GM21737 (cell line): ENCODE measurements at regions not wholly inside any gene's neighbourhood (a gene's known extent, or its start where the extent isn't known, plus 50 kb on each side); places are given as distances from the start of the nearest gene placed in this dataset.
A peak's percentile ranks its signal among the peaks of the same experiment; 100 is the strongest.
"Not testable (repeated sequence)": the region's sequence is repeated elsewhere in the genome, so short reads cannot be mapped to it uniquely, and the experiment has no call there.

Source experiments
- ATAC-seq: cut with Tn5 transposase; IDR thresholded peaks from one replicate; pipeline ENCODE4 v1.9.1; 2021; ENCODE audit warnings: mild to moderate bottlenecking, moderate library complexity; ENCODE audit not compliant: unreplicated experiment

DNA sequence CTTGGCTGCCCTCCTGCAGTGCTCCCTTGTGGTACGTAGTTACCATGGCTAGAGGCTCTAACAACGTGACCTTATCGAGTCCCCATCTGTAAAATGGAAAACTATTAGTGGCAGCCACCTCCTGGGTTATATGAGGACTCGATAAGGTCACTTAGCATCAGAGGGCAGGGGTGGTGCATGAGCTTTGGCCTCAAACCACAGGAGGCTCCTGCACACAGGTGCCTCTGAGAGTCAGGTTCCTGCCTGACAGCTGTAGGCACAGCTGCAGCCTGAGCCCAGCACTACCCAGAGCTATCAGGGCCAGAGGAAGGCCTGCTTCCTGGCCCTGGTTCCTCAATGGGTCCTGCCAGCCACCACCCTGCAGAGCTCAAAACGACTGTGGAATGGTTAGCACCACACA is 57.2 kb upstream of the SEC14L1 start:
- ATAC-seq = no peak

DNA sequence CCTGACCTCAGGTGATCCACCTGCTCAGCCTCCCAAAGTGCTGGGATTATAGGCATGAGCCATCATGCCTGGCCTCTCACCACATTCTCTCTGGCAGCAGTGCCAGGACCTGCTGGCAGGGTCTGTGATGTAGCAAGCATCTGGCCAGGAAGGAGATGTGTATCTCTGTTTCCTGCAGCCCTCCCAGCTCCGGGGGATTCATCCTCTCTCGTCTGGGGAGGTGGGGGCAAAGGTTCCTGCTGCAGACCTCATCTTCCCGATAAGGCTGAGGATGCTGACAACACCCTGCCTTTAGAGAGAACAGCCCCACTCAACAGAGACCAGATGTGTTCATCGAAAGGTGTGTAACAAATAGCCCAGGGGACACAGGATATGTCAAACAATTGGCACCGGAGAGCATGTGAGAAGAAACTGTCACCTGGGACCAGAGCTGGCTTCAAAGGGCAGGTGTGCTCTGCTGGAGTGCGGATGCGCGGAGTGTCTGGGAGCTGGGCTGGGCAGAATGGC is 54.8 kb upstream of the SEC14L1 start:
- ATAC-seq = no peak

GRCh38 chr17:77086433-77087010 is 54.2 kb upstream of the SEC14L1 start:
- no peak for ATAC-seq

GRCh38 chr17:77087650-77088454 is 52.9 kb upstream of the SEC14L1 start:
- peak; percentile 3 for ATAC-seq

DNA sequence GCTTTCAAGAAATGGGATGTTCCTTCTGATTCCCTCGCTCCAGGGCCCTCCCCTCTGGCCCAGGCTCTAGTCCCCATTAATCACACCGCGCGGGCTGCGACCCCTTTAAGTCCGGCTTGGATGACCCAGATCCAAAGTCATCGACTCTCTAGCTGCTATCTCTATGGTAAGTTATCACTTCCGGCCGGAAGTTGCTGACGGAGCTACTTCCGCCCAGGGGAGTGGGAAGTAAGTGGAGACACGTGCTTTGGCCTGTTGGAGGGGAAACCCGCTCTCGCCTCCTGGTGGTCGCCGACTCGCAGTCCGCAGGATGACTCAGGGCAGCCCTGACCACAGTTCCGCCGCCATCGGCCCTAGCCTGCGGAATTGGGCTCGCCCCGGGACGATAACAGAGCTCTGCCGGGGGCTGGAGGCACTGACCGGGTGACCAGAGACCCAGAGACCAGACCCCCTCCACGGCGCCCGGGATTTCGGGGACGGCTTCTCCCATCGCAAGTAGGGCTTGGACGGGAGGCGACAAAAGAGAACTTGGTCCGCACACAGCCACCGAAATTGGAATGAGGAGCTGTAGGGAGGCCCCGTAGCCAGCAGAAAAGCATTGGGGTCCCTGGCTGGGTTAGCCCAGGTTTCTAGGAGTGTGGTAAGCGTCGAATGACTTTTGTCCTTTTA is 52.2 kb upstream of the SEC14L1 start:
- ATAC-seq = peak; percentile 77

GRCh38 chr17:77089124-77089490 is 51.7 kb upstream of the SEC14L1 start:
- ATAC-seq = no peak

GRCh38 chr17:77089949-77090348 is 50.8 kb upstream of the SEC14L1 start:
- ATAC-seq = not testable (repeated sequence)

DNA sequence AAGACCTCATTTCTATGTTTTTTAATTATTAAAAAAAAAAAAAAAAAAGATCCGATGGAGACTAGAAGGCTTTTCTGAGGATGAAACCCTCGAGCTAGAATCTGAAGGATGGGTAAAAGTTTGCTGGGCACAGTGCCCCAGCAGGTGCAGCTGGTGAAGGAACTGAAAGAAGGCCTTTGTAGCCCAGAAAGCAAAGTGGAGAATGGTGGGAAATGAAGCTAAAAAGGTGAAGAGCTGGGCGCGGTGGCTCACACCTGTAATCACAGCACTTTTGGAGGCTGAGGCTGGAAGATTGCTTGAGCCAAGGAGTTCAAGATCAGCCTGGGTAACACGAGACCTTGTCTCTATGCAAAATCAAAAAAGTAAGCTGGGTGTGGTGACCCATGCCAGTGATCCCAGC is 50.3 kb upstream of the SEC14L1 start:
- ATAC-seq = no peak
